ENCODE measurements at regions not wholly inside any gene's neighbourhood (a gene's known extent, or its start where the extent isn't known, plus 50 kb on each side); places are given as distances from the start of the nearest gene placed in this dataset.
"Not testable (repeated sequence)": the region's sequence is repeated elsewhere in the genome, so short reads cannot be mapped to it uniquely, and the experiment has no call there.

- DNase-seq = no peak
Observed at GRCh38 chr10:118953598-118954393, 75.7 kb upstream of the NANOS1 start.

- DNase-seq = no peak
Observed at GRCh38 chr10:118955531-118955930, 74.0 kb upstream of the NANOS1 start.

- no peak for DNase-seq
Observed at GRCh38 chr10:118955951-118956801, 73.3 kb upstream of the NANOS1 start.

- no peak for DNase-seq
Observed at GRCh38 chr10:118956802-118957442, 72.6 kb upstream of the NANOS1 start.

- no peak for DNase-seq
Observed at GRCh38 chr10:118957443-118957825, 72.1 kb upstream of the NANOS1 start.

GRCh38 chr10:118957966-118958365 is 71.5 kb upstream of the NANOS1 start:
- no peak for DNase-seq

- no peak for DNase-seq
Observed at GRCh38 chr10:118958559-118958958, 71.0 kb upstream of the NANOS1 start.

GRCh38 chr10:118958984-118959925 is 70.3 kb upstream of the NANOS1 start:
- DNase-seq = no peak

- no peak for DNase-seq
Observed at GRCh38 chr10:118960157-118961090, 69.1 kb upstream of the NANOS1 start.

- DNase-seq = no peak
Observed at GRCh38 chr10:118961436-118961835, 68.1 kb upstream of the NANOS1 start.

GRCh38 chr10:118962331-118962868 is 67.1 kb upstream of the NANOS1 start:
- DNase-seq = not testable (repeated sequence)

GRCh38 chr10:118963341-118963740 is 66.2 kb upstream of the NANOS1 start:
- no peak for DNase-seq

- DNase-seq = no peak
Observed at GRCh38 chr10:118963933-118964332, 65.6 kb upstream of the NANOS1 start.

GRCh38 chr10:118964476-118964875 is 65.0 kb upstream of the NANOS1 start:
- DNase-seq = not testable (repeated sequence)

- DNase-seq = no peak
Observed at GRCh38 chr10:118965096-118965495, 64.4 kb upstream of the NANOS1 start.

- DNase-seq = no peak
Observed at GRCh38 chr10:118965645-118966044, 63.9 kb upstream of the NANOS1 start.

GRCh38 chr10:118966076-118966849 is 63.3 kb upstream of the NANOS1 start:
- DNase-seq = no peak

- DNase-seq = no peak
Observed at GRCh38 chr10:118966850-118967125, 62.7 kb upstream of the NANOS1 start.

GRCh38 chr10:118967160-118967559 is 62.4 kb upstream of the NANOS1 start:
- no peak for DNase-seq

GRCh38 chr10:118968060-118968459 is 61.5 kb upstream of the NANOS1 start:
- no peak for DNase-seq
